Fibroblast of lung (primary cell): ENCODE measurements at regions not wholly inside any gene's neighbourhood (a gene's known extent, or its start where the extent isn't known, plus 50 kb on each side); places are given as distances from the start of the nearest gene placed in this dataset.

ENCODE experiments used
- EZH2 ChIP-seq: IDR thresholded peaks from 2 replicates; pipeline ENCODE4 v1.5.1; 2012; ENCODE audit warnings: low read length, control low read depth, mild to moderate bottlenecking; ENCODE audit errors: missing control alignments
- TF ChIP-seq, protein P1 (sequence below), 2 donors: IDR thresholded peaks in 1 of 2; conservative IDR thresholded peaks in 1 of 2; 1 replicate in 1 of 2; 2 replicates in 1 of 2; pipeline ENCODE4 v1.5.1; 2011 to 2012; ENCODE audit warnings: low read length in 2 of 2, control low read depth in 1 of 2, inconsistent platforms in 1 of 2, low read depth in 1 of 2, mild to moderate bottlenecking in 1 of 2

DNA sequence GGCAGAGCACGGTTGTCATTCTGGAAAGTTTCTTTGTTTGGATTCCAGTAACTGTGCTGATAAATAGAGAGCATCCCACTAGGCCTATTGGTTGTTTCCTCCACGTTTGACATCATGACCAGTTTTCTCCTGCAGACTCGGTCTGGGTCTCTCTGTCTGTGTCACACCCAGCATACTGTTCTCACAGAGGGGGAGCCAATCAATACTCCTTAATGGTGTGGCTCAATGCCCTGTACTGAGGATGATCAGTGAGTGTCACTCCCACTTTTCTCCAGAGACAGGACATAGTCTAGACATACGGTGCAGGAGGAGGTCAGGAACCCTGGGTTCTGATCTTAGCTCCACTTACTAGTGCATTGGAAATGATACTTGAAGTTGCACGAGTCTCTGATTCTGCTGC, 88.2 kb upstream of the BLID start:
- TF ChIP-seq, protein P1, sequence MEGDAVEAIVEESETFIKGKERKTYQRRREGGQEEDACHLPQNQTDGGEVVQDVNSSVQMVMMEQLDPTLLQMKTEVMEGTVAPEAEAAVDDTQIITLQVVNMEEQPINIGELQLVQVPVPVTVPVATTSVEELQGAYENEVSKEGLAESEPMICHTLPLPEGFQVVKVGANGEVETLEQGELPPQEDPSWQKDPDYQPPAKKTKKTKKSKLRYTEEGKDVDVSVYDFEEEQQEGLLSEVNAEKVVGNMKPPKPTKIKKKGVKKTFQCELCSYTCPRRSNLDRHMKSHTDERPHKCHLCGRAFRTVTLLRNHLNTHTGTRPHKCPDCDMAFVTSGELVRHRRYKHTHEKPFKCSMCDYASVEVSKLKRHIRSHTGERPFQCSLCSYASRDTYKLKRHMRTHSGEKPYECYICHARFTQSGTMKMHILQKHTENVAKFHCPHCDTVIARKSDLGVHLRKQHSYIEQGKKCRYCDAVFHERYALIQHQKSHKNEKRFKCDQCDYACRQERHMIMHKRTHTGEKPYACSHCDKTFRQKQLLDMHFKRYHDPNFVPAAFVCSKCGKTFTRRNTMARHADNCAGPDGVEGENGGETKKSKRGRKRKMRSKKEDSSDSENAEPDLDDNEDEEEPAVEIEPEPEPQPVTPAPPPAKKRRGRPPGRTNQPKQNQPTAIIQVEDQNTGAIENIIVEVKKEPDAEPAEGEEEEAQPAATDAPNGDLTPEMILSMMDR (conservative IDR thresholded peaks at IDR 0.05 in 1 of 2, IDR thresholded peaks at IDR 0.05 in 1 of 2; ENCODE audit: low read depth in 1 of 2, low read length in 2 of 2), result no peak
- no peak for TF ChIP-seq EZH2
